Osteoblast (primary cell): ENCODE measurements at regions not wholly inside any gene's neighbourhood (a gene's known extent, or its start where the extent isn't known, plus 50 kb on each side); places are given as distances from the start of the nearest gene placed in this dataset.

ENCODE experiments used
- DNase-seq: peaks from one replicate; pipeline ENCODE4 v3.0.0; 2011; ENCODE audit warnings: low spot score, mixed read lengths; ENCODE audit not compliant: insufficient read length; ENCODE audit errors: missing footprints
- H2AFZ ChIP-seq: 2 replicates; pipeline ENCODE4 v1.6.0; 2011; ENCODE audit warnings: mild to moderate bottlenecking, low read length
- H3K27ac ChIP-seq: 2 replicates; pipeline ENCODE4 v1.5.1; 2011; ENCODE audit warnings: mild to moderate bottlenecking, low read depth, low read length, moderate library complexity
- H3K27me3 ChIP-seq: 2 replicates; pipeline ENCODE4 v1.6.0; 2012; ENCODE audit warnings: mild to moderate bottlenecking, control low read depth, inconsistent platforms, low read length, moderate library complexity; ENCODE audit not compliant: insufficient read depth
- H3K36me3 ChIP-seq: 2 replicates; pipeline ENCODE4 v1.5.1; 2011; ENCODE audit warnings: mild to moderate bottlenecking, low read length, control low read depth, moderate library complexity; ENCODE audit not compliant: insufficient read depth
- H3K4me1 ChIP-seq: 2 replicates; pipeline ENCODE4 v1.5.1; 2011; ENCODE audit warnings: mild to moderate bottlenecking, low read length, control low read depth, moderate library complexity; ENCODE audit not compliant: insufficient read depth
- H3K4me2 ChIP-seq: 2 replicates; pipeline ENCODE4 v1.6.0; 2011; ENCODE audit warnings: mild to moderate bottlenecking, low read length; ENCODE audit not compliant: insufficient read depth
- H3K4me3 ChIP-seq: fragments of 200-600 bp; sonication (generic); 3 replicates; pipeline ENCODE4 v1.5.1; 2012; ENCODE audit warnings: mild to moderate bottlenecking, low read length, inconsistent platforms; ENCODE audit not compliant: insufficient read depth
- H3K79me2 ChIP-seq: 2 replicates; pipeline ENCODE4 v1.6.0; 2012; ENCODE audit warnings: mild to moderate bottlenecking, low read length, control low read depth, inconsistent platforms; ENCODE audit not compliant: insufficient read depth
- H3K9me3 ChIP-seq: 2 replicates; pipeline ENCODE4 v1.5.1; 2011; ENCODE audit warnings: low read depth, low read length, control low read depth
- H4K20me1 ChIP-seq: 2 replicates; pipeline ENCODE4 v1.6.0; 2012; ENCODE audit warnings: mild to moderate bottlenecking, low read length, control low read depth; ENCODE audit not compliant: insufficient read depth
- CTCF ChIP-seq: IDR thresholded peaks from 2 replicates; pipeline ENCODE4 v1.5.1; 2011; ENCODE audit warnings: mild to moderate bottlenecking, low read depth, low read length, moderate library complexity; ENCODE audit errors: extremely low read depth

GRCh38 chr5:155472780-155473179, 459.2 kb downstream of the KIF4B start:
- Histone ChIP-seq H4K20me1 (no peaks in the 10 kb centered on the region), H3K27me3 (no peaks in the 10 kb centered on the region), H2AFZ (no peak overlapping the region), H3K4me3 (no peak overlapping the region), H3K27ac (no peak overlapping the region), H3K9me3 (peaks cover 4% of the 10 kb centered on the region), H3K79me2 (no peaks in the 10 kb centered on the region), H3K4me2 (no peak overlapping the region), H3K4me1 (no peaks in the 10 kb centered on the region), H3K36me3 (no peaks in the 10 kb centered on the region)
- TF ChIP-seq CTCF = no peak
- DNase-seq = no peak

- H3K4me2 ChIP-seq = no peak overlapping the region
- peaks cover 4% of the 10 kb centered on the region for H3K9me3 ChIP-seq
- H2AFZ ChIP-seq = no peak overlapping the region
- no peaks in the 10 kb centered on the region for H4K20me1 ChIP-seq
- no peaks in the 10 kb centered on the region for H3K27me3 ChIP-seq
- no peak for TF ChIP-seq CTCF
- H3K27ac ChIP-seq = no peak overlapping the region
- H3K4me1 ChIP-seq = no peaks in the 10 kb centered on the region
- no peak overlapping the region for H3K4me3 ChIP-seq
- DNase-seq = no peak
- H3K79me2 ChIP-seq = no peaks in the 10 kb centered on the region
- H3K36me3 ChIP-seq = no peaks in the 10 kb centered on the region
These were observed 461.8 kb downstream of the KIF4B start for GRCh38 chr5:155475318-155475717.

GRCh38 chr5:155480731-155481131, 467.2 kb downstream of the KIF4B start:
- no peak for DNase-seq
- Histone ChIP-seq H3K4me1 (no peaks in the 10 kb centered on the region), H3K27me3 (no peaks in the 10 kb centered on the region), H4K20me1 (no peaks in the 10 kb centered on the region), H3K79me2 (no peaks in the 10 kb centered on the region), H3K36me3 (no peaks in the 10 kb centered on the region), H3K27ac (no peak overlapping the region), H2AFZ (no peak overlapping the region), H3K4me3 (no peak overlapping the region), H3K9me3 (no peaks in the 10 kb centered on the region), H3K4me2 (no peak overlapping the region)
- TF ChIP-seq CTCF = no peak

- Histone ChIP-seq H3K9me3 (no peaks in the 10 kb centered on the region), H3K79me2 (no peaks in the 10 kb centered on the region), H2AFZ (no peak overlapping the region), H3K4me1 (no peaks in the 10 kb centered on the region), H3K27ac (no peak overlapping the region), H4K20me1 (no peaks in the 10 kb centered on the region), H3K27me3 (no peaks in the 10 kb centered on the region), H3K4me2 (no peak overlapping the region), H3K4me3 (no peak overlapping the region), H3K36me3 (no peaks in the 10 kb centered on the region)
- DNase-seq = no peak
- no peak for TF ChIP-seq CTCF
These were observed 467.6 kb downstream of the KIF4B start for GRCh38 chr5:155481182-155481581.
